ENCODE measurements at regions not wholly inside any gene's neighbourhood (a gene's known extent, or its start where the extent isn't known, plus 50 kb on each side); places are given as distances from the start of the nearest gene placed in this dataset.
"Not testable (repeated sequence)": the region's sequence is repeated elsewhere in the genome, so short reads cannot be mapped to it uniquely, and the experiment has no call there.

DNA sequence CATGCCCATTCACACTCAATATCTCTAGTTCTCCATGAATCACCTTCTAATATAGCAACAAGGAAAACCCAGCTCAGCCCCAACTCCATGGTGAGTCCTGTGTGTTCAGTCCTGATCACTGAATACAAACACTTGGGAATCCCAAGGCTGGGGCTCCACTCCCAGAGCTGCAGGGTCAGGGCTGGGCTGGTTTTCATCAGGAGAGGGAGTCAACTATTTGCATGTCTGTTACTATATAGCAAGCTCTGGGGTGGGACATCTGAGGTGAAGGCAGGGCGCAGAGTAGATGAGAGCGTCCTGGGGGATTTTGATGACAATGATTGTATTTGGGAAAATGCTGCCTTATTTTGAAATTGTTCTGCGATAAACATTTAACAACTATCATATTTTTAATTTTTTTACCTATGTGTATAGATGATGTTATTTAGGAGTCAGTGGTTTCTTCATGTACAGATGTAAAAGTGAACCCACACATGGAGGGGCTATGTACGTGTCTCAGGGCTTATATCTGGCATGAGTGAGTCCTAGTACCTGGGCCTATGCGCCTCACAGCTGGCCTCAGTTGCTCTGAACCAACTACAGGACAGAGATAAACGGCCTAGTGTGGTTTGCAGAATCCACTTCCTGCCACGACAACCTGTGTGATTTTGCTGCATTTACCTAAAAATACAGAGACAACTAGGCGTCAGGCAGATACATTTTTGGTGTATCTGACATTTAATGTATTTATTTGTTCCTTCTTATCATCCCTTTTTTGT is 603.7 kb downstream of the TMEM121 start:
- CTCF ChIA-PET; intact Hi-C loops (cut with micrococcal nuclease): not testable (repeated sequence)

DNA sequence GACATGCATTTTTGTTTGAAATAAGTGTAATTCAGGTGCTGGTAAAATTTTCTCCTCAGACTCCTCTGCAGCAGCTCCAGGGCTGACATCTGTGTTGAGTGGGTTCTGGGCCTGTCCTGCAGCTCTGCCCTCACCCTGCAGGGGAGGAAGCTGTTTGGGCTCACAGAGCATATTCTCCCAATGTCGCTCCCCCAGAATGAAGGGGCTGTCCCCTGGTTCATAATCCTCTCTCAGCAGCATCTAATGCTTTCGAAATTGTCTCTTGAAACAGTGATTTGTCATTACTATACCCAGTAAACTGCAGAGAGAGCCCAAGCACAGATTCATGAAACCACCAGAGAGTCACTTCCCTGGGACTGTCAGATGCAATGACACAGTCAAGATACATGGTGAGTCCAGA is 606.7 kb downstream of the TMEM121 start:
- H3K9me3 ChIP-seq (replicated peaks; ENCODE audit: control insufficient read depth, insufficient read depth, low read length): not testable (repeated sequence)

More for the DNA sequence above, 603.7 kb downstream of the TMEM121 start:
- H3K27ac ChIP-seq (ENCODE audit: insufficient read depth, low read depth, low read length); H4K20me1 ChIP-seq (replicated peaks; ENCODE audit: control insufficient read depth, extremely low read depth, insufficient read depth, low read length); H3K4me1 ChIP-seq (ENCODE audit: control insufficient read depth, extremely low read depth, insufficient read depth, low read length); H2AFZ ChIP-seq (ENCODE audit: low read depth, low read length); H3K27me3 ChIP-seq (ENCODE audit: control insufficient read depth in 2 of 2, insufficient read depth in 2 of 2, low read length in 2 of 2); H3K4me2 ChIP-seq (ENCODE audit: insufficient read depth, low read length); BruUV-seq (replicated peaks); H3K79me2 ChIP-seq (ENCODE audit: control insufficient read depth, insufficient read depth, low read length); H3K9me3 ChIP-seq (replicated peaks; ENCODE audit: control insufficient read depth, insufficient read depth, low read length); POLR2A ChIA-PET; FAIRE-seq; H3K4me3 ChIP-seq (replicated peaks in 1 of 3; ENCODE audit: insufficient read depth in 1 of 3, low read depth in 1 of 3, low read length in 3 of 3); H3K9ac ChIP-seq (replicated peaks; ENCODE audit: extremely low read depth, insufficient read depth, low read length); DNase-seq (ENCODE audit: low read depth, low spot score); dilution Hi-C loops (cut with MboI; ENCODE audit: extremely low pct_ligation_motif_present, low sequenced_read_pairs); H3K9me1 ChIP-seq (replicated peaks; ENCODE audit: control insufficient read depth, extremely low read depth, insufficient read depth, low read length); H3K36me3 ChIP-seq (ENCODE audit: control insufficient read depth in 2 of 2, extremely low read depth in 1 of 2, insufficient read depth in 2 of 2, low read length in 2 of 2): not testable (repeated sequence)

More for the DNA sequence above, 606.7 kb downstream of the TMEM121 start:
- H3K4me2 ChIP-seq (ENCODE audit: insufficient read depth, low read length); H2AFZ ChIP-seq (ENCODE audit: low read depth, low read length); dilution Hi-C loops (cut with MboI; ENCODE audit: extremely low pct_ligation_motif_present, low sequenced_read_pairs); H4K20me1 ChIP-seq (replicated peaks; ENCODE audit: control insufficient read depth, extremely low read depth, insufficient read depth, low read length); FAIRE-seq; H3K4me1 ChIP-seq (ENCODE audit: control insufficient read depth, extremely low read depth, insufficient read depth, low read length); H3K9ac ChIP-seq (replicated peaks; ENCODE audit: extremely low read depth, insufficient read depth, low read length); H3K27me3 ChIP-seq (ENCODE audit: control insufficient read depth in 2 of 2, insufficient read depth in 2 of 2, low read length in 2 of 2); H3K9me1 ChIP-seq (replicated peaks; ENCODE audit: control insufficient read depth, extremely low read depth, insufficient read depth, low read length); intact Hi-C loops (cut with micrococcal nuclease); POLR2A ChIA-PET; CTCF ChIA-PET; H3K27ac ChIP-seq (ENCODE audit: insufficient read depth, low read depth, low read length); H3K36me3 ChIP-seq (ENCODE audit: control insufficient read depth in 2 of 2, extremely low read depth in 1 of 2, insufficient read depth in 2 of 2, low read length in 2 of 2); H3K4me3 ChIP-seq (replicated peaks in 1 of 3; ENCODE audit: insufficient read depth in 1 of 3, low read depth in 1 of 3, low read length in 3 of 3); BruUV-seq (replicated peaks); H3K79me2 ChIP-seq (ENCODE audit: control insufficient read depth, insufficient read depth, low read length); DNase-seq (ENCODE audit: low read depth, low spot score): not testable (repeated sequence)

Measured in endothelial cell of umbilical vein (primary cell).